ENCODE measurements at regions not wholly inside any gene's neighbourhood (a gene's known extent, or its start where the extent isn't known, plus 50 kb on each side); places are given as distances from the start of the nearest gene placed in this dataset.

DNA sequence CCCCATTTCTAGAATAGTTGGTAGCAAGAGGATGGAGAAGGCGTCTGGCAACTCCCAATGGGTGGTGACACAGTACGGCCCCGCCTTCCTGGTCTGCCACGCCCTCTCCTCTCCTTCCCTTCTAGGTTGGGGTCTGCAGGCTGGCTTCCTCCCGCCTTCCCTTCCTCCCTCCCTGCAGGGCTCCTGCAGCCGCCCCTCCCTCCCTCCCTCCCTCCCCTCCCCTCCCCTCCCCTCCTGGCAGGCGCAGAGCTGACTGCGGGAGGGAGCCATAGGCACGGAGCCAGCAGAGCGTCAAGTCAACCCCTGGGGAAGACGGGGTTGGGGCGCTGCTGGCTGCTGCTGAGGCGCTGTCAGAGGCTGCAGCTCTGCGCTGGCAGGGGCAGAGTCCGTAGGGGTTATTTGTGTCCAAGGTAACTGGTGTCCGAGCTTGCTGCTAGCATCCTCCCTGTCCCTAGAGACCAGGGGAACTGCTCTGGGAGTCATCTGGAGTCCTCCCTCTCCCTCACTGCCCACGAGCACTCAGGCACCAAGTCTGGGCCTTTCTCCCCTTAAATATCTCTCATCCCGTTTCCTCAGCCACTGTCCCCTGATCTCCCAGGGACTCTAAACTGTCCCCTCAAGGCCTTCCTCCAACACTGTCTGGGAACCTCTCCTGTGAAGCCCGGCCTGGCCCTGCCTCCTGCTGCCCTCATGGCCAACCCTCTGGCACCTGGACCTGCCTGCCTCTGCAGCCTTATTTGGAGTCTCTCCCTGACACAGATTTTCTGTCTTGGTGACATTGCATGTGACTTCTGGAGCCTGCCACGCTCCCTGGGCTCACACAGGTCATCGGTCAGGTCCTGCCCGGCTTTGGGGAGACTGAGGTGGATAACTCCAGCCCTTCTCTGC lies 57.4 kb upstream of the ACOT11 start:
- peak; percentile 60 to 88 (median 77) for DNase-seq
- Histone ChIP-seq H3K4me1 (ENCODE audit: control insufficient read depth in 2 of 3, insufficient read depth in 2 of 3, low read depth in 1 of 3, low read length in 3 of 3) (peaks cover 3 to 12% (median 10%) of the 10 kb centered on the region in 3 donors), H3K9ac (ENCODE audit: low read length in 3 of 3) (no peak overlapping the region), H3K9me3 (ENCODE audit: control insufficient read depth in 2 of 3, insufficient read depth in 1 of 3, low read length in 3 of 3) (no peaks in the 10 kb centered on the region), H3K36me3 (ENCODE audit: control insufficient read depth in 2 of 3, insufficient read depth in 3 of 3, low read length in 3 of 3) (no peaks in the 10 kb centered on the region), H3K27ac (ENCODE audit: low read depth in 2 of 2, low read length in 2 of 2) (no peak overlapping the region), H3K4me3 (ENCODE audit: low read length in 3 of 3) (no peak overlapping the region), H3K27me3 (ENCODE audit: control insufficient read depth, insufficient read depth, low read length) (no peaks in the 10 kb centered on the region)
- intact Hi-C loops (cut with DNase I), result loop anchor here (10.0 kb wide), 1 partner anchor 416 kb away; no protein-coding TSS in a partner anchor
- no peak for FAIRE-seq
- TF ChIP-seq, protein P1, sequence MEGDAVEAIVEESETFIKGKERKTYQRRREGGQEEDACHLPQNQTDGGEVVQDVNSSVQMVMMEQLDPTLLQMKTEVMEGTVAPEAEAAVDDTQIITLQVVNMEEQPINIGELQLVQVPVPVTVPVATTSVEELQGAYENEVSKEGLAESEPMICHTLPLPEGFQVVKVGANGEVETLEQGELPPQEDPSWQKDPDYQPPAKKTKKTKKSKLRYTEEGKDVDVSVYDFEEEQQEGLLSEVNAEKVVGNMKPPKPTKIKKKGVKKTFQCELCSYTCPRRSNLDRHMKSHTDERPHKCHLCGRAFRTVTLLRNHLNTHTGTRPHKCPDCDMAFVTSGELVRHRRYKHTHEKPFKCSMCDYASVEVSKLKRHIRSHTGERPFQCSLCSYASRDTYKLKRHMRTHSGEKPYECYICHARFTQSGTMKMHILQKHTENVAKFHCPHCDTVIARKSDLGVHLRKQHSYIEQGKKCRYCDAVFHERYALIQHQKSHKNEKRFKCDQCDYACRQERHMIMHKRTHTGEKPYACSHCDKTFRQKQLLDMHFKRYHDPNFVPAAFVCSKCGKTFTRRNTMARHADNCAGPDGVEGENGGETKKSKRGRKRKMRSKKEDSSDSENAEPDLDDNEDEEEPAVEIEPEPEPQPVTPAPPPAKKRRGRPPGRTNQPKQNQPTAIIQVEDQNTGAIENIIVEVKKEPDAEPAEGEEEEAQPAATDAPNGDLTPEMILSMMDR (IDR thresholded peaks at IDR 0.05; ENCODE audit: borderline replicate concordance, extremely low read depth, insufficient read depth), result no peak

DNA sequence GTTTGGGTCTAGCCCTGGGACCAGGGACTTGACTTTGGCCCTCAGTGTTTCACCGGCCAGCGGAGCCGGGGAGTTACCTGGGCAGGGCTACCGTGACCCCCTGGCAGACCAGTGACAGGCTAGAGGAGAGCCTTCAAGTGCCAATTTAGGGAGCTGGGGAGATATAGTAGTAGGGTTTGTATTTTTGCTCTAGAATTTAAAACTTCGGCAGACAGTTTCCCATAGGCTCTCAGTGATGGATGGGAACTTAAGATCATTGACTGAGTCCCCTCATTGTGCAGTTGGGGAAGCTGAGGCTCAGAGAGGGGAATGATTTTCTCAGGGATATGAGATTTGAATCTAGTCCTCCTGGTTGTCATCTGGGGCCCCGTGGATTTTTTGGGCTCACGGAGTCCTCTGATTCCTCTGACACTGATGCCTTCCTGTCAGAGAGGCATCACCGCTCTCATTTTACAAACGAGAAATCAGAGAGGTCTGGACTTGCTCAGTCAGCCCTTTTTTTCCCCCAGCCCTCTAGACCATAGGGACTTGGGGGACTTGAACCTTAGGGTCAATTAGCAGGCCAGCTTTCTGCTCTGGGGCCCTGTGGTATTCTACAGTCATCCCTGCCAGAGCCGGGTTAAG lies 58.3 kb upstream of the ACOT11 start:
- Histone ChIP-seq H3K27ac (ENCODE audit: low read depth in 2 of 2, low read length in 2 of 2) (no peak overlapping the region), H3K36me3 (ENCODE audit: control insufficient read depth in 2 of 3, insufficient read depth in 3 of 3, low read length in 3 of 3) (no peaks in the 10 kb centered on the region)
- DNase-seq, result no peak

DNA sequence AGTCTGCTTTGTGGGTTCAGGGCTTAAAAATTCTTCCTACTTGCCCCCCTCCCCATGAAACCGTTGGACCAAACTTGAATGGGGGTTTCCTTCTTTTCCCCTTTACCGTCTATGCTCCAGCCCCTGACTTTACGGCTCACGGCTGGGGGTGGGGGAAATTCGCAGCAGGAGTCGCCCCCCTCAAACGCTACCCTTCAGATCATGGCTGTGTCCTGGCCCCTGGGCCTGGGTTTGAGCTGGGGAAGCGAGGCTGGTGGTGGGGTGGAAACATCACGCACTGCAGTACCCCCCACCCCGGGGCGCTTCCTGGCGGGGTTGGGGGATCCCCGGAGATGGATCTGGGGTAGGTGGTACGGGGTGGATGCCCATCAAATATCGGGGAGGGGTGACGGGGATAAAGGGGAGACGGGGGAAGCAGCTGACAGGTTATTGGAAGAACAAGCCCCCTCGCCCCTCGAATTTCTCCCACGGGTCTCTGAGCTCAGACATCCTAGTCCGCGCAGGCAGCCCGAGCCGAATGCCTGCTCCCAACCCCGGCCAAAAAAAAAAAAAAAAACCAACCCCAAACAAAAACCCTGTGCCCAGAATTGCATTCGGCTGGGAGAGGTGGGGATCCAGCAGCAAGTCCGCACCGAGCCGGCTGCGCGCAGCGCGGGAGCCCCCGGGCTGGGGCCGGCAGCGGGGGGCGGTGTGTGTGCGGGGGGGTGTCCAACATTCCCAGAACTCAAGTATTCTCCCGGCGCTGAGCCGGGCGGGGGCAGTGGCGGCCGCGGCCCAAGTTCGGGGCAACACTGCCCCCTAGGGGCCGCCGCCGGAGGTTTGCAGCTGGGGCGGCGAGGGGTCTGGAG lies 59.0 kb upstream of the ACOT11 start:
- peak; percentile 93 to 97 (median 95) for DNase-seq
- peaks cover 5 to 12% (median 10%) of the 10 kb centered on the region in 3 donors for H3K4me1 ChIP-seq (ENCODE audit: control insufficient read depth in 2 of 3, insufficient read depth in 2 of 3, low read depth in 1 of 3, low read length in 3 of 3)
- TF ChIP-seq, protein P1 (IDR thresholded peaks at IDR 0.05; ENCODE audit: borderline replicate concordance, extremely low read depth, insufficient read depth), result peak; percentile 87

More for the DNA sequence above, 58.3 kb upstream of the ACOT11 start:
- peaks cover 5 to 12% (median 10%) of the 10 kb centered on the region in 3 donors for H3K4me1 ChIP-seq (ENCODE audit: control insufficient read depth in 2 of 3, insufficient read depth in 2 of 3, low read depth in 1 of 3, low read length in 3 of 3)
- peak overlapping the region in 1 of 3 donors; percentile 31 for H3K9ac ChIP-seq (ENCODE audit: low read length in 3 of 3)
- H3K9me3 ChIP-seq (ENCODE audit: control insufficient read depth in 2 of 3, insufficient read depth in 1 of 3, low read length in 3 of 3), result no peaks in the 10 kb centered on the region
- no peak overlapping the region for H3K4me3 ChIP-seq (ENCODE audit: low read length in 3 of 3)
- FAIRE-seq, result no peak
- TF ChIP-seq, protein P1 (IDR thresholded peaks at IDR 0.05; ENCODE audit: borderline replicate concordance, extremely low read depth, insufficient read depth), result no peak
- no peaks in the 10 kb centered on the region for H3K27me3 ChIP-seq (ENCODE audit: control insufficient read depth, insufficient read depth, low read length)
- intact Hi-C loops (cut with DNase I), result loop anchor here (5.0 to 10.0 kb wide), 2 partner anchors 82 to 415 kb away; partner anchors contain the start of gene SSBP3

More for the DNA sequence above, 59.0 kb upstream of the ACOT11 start:
- Histone ChIP-seq H3K9me3 (ENCODE audit: control insufficient read depth in 2 of 3, insufficient read depth in 1 of 3, low read length in 3 of 3) (no peaks in the 10 kb centered on the region), H3K27me3 (ENCODE audit: control insufficient read depth, insufficient read depth, low read length) (no peaks in the 10 kb centered on the region), H3K27ac (ENCODE audit: low read depth in 2 of 2, low read length in 2 of 2) (peak overlapping the region; percentile 94 to 95), H3K36me3 (ENCODE audit: control insufficient read depth in 2 of 3, insufficient read depth in 3 of 3, low read length in 3 of 3) (no peaks in the 10 kb centered on the region), H3K4me3 (ENCODE audit: low read length in 3 of 3) (peak overlapping the region; percentile 48 to 78 (median 69)), H3K9ac (ENCODE audit: low read length in 3 of 3) (peak overlapping the region; percentile 29 to 90 (median 65))
- intact Hi-C loops (cut with DNase I), result loop anchor here (5.0 kb wide), 1 partner anchor 82 kb away; the partner anchor contains the start of gene SSBP3
- FAIRE-seq, result no peak

All from kidney (tissue), 13 donors.